ENCODE measurements at regions not wholly inside any gene's neighbourhood (a gene's known extent, or its start where the extent isn't known, plus 50 kb on each side); places are given as distances from the start of the nearest gene placed in this dataset.

GRCh38 chr15:69595009-69595791, 142.6 kb downstream of the RPLP1 start:
- POLR2A ChIA-PET: no interaction called here
- TF ChIP-seq NFRKB (IDR thresholded peaks at IDR 0.05) (no peak), TARDBP (IDR thresholded peaks at IDR 0.05) (no peak), FOXA1 (IDR thresholded peaks at IDR 0.05) (no peak), ARNT (IDR thresholded peaks at IDR 0.05) (no peak), ELF4 (IDR thresholded peaks at IDR 0.05) (no peak), ZNF384 (IDR thresholded peaks at IDR 0.05) (no peak), SP1 (IDR thresholded peaks at IDR 0.05) (no peak), LEF1 (IDR thresholded peaks at IDR 0.05; ENCODE audit: borderline replicate concordance) (no peak), PKNOX1 (IDR thresholded peaks at IDR 0.05) (no peak), L3MBTL2 (conservative IDR thresholded peaks at IDR 0.05) (no peak), BHLHE40 (IDR thresholded peaks at IDR 0.05; ENCODE audit: borderline replicate concordance) (no peak), HDGF (IDR thresholded peaks at IDR 0.05; ENCODE audit: borderline replicate concordance) (no peak), FOXK2 (IDR thresholded peaks at IDR 0.05) (no peak), FOXM1 (IDR thresholded peaks at IDR 0.05; ENCODE audit: borderline replicate concordance) (no peak), SUZ12 (IDR thresholded peaks at IDR 0.05) (no peak), CTBP1 (IDR thresholded peaks at IDR 0.05; ENCODE audit: borderline replicate concordance) (no peak)
- no peak for DNase-seq (ENCODE audit: extremely low spot score)
- CTCF ChIA-PET: no interaction called here

DNA sequence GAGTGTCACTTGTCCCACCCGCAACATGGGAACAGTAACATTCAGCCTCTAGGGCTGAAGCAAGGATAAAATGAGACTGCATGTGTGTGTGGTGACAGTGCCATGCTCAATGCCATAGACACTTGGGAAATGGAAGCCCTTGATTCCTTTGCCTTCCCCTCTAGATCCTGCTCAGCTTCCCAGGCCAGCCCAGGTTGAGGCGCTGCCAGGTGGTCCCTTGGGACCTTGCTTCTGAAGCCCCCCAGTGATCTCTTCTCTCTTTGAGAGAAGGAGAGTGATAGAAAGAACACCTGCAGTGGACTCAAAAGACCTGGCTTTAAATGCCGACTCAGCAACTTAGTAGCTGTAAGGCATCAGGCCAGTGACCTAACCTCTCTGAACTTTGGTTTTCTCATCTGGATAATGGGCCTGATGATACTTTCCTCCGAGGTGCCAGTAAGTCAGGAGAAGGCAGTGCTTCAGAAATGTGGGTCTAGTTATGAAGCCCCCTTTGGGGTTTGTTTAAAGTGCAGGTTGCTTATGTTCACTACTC, 144.5 kb downstream of the RPLP1 start:
- ChIA-PET CTCF (no interaction called here), POLR2A (no interaction called here)
- TF ChIP-seq LEF1 (IDR thresholded peaks at IDR 0.05; ENCODE audit: borderline replicate concordance): no peak
- DNase-seq (ENCODE audit: extremely low spot score): no peak

GRCh38 chr15:69599271-69599670, 146.7 kb downstream of the RPLP1 start:
- POLR2A ChIA-PET: no interaction called here
- TF ChIP-seq FOXK2 (IDR thresholded peaks at IDR 0.05) (no peak), ZNF384 (IDR thresholded peaks at IDR 0.05) (no peak)
- DNase-seq (ENCODE audit: extremely low spot score): no peak
- CTCF ChIA-PET: no interaction called here

GRCh38 chr15:69600556-69601085, 148.0 kb downstream of the RPLP1 start:
- no peak for TF ChIP-seq NFRKB (IDR thresholded peaks at IDR 0.05)
- TF ChIP-seq FOXM1 (IDR thresholded peaks at IDR 0.05; ENCODE audit: borderline replicate concordance): no peak
- no peak for TF ChIP-seq FOXK2 (IDR thresholded peaks at IDR 0.05)
- no peak for TF ChIP-seq LEF1 (IDR thresholded peaks at IDR 0.05; ENCODE audit: borderline replicate concordance)
- ChIA-PET CTCF (no interaction called here), POLR2A (no interaction called here)
- no peak for DNase-seq (ENCODE audit: extremely low spot score)

DNA sequence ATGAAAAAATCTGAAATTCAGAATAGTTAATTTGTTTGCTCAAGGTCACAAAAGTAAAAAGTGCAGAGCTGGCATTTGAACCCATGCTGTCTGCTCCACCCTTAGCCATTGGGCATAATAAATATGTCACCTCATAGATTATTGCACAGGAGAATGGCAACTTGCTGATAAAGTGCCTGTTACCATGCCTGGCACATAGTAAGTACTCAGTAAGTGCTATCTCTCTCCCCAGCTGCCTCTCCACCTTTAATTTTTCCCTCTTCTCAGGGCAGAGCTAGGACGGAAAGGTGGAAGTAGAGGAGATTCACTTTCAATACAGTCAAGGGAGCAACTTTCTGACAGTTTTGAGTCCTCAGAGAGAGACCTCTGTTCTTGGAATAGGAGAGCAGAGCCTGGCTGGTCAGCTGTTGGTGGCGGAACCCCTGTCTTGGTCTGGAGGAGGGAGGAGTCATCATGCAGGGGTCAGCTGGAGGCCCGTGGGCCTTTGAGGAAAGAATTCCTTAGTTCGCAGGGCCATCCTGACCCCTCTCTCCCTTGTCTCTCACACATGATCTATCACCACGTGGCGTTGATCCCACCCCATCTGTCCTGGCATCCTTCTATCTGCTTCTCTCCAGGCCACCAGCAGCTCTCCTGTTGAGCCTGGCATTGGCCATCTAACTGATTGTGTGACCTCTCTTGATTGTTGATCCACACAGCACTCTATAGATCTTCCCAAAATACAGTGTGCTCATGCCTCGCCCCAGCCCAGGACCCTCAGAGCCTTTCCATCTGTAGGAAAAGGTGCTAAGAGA, 149.3 kb downstream of the RPLP1 start:
- POLR2A ChIA-PET: no interaction called here
- no peak for DNase-seq (ENCODE audit: extremely low spot score)
- CTCF ChIA-PET: interaction anchor here (2.4 kb wide), 1 partner anchor 11 kb away, joined by 7 read pairs; no protein-coding TSS in a partner anchor
- TF ChIP-seq PKNOX1 (IDR thresholded peaks at IDR 0.05): no peak
- no peak for TF ChIP-seq CTBP1 (IDR thresholded peaks at IDR 0.05; ENCODE audit: borderline replicate concordance)
- no peak for TF ChIP-seq HDGF (IDR thresholded peaks at IDR 0.05; ENCODE audit: borderline replicate concordance)
- no peak for TF ChIP-seq NFRKB (IDR thresholded peaks at IDR 0.05)
- TF ChIP-seq ELF4 (IDR thresholded peaks at IDR 0.05): no peak
- TF ChIP-seq LEF1 (IDR thresholded peaks at IDR 0.05; ENCODE audit: borderline replicate concordance): no peak
- TF ChIP-seq FOXK2 (IDR thresholded peaks at IDR 0.05): no peak
- TF ChIP-seq ARNT (IDR thresholded peaks at IDR 0.05): no peak
- no peak for TF ChIP-seq FOXA1 (IDR thresholded peaks at IDR 0.05)
- TF ChIP-seq FOXM1 (IDR thresholded peaks at IDR 0.05; ENCODE audit: borderline replicate concordance): no peak
- TF ChIP-seq TARDBP (IDR thresholded peaks at IDR 0.05): no peak
- no peak for TF ChIP-seq SUZ12 (IDR thresholded peaks at IDR 0.05)
- TF ChIP-seq SP1 (IDR thresholded peaks at IDR 0.05): no peak
- no peak for TF ChIP-seq L3MBTL2 (conservative IDR thresholded peaks at IDR 0.05)

DNA sequence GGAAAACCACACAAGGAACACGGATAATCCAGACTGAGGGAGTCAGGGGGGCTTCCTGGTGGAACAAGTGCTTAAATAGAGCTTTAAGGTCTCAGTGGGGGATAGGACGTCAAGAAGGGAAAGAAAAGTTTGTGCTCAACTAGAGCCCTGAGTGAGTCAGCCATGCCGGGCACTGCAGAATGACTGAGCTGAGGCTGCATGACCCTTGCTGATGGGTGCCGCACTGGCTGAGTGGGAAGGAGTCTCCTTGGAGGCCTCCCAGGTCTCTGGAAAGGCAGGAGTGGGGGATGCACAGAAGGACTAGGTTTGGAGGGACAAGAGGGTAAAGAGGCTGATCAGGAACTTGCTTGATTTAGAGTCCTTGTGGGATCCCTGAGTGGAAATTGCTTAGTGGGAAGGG, 150.3 kb downstream of the RPLP1 start:
- ChIA-PET CTCF (interaction anchor here (2.4 kb wide), 1 partner anchor 12 kb away, joined by 7 read pairs; no protein-coding TSS in a partner anchor), POLR2A (no interaction called here)
- TF ChIP-seq PKNOX1 (IDR thresholded peaks at IDR 0.05): no peak
- TF ChIP-seq SUZ12 (IDR thresholded peaks at IDR 0.05): no peak
- TF ChIP-seq SP1 (IDR thresholded peaks at IDR 0.05): no peak
- no peak for TF ChIP-seq ZNF384 (IDR thresholded peaks at IDR 0.05)
- no peak for TF ChIP-seq HDGF (IDR thresholded peaks at IDR 0.05; ENCODE audit: borderline replicate concordance)
- DNase-seq (ENCODE audit: extremely low spot score): no peak

Measured in HEK293T (cell line).